ENCODE measurements at regions not wholly inside any gene's neighbourhood (a gene's known extent, or its start where the extent isn't known, plus 50 kb on each side); places are given as distances from the start of the nearest gene placed in this dataset.
"Not testable (repeated sequence)": the region's sequence is repeated elsewhere in the genome, so short reads cannot be mapped to it uniquely, and the experiment has no call there.

DNA sequence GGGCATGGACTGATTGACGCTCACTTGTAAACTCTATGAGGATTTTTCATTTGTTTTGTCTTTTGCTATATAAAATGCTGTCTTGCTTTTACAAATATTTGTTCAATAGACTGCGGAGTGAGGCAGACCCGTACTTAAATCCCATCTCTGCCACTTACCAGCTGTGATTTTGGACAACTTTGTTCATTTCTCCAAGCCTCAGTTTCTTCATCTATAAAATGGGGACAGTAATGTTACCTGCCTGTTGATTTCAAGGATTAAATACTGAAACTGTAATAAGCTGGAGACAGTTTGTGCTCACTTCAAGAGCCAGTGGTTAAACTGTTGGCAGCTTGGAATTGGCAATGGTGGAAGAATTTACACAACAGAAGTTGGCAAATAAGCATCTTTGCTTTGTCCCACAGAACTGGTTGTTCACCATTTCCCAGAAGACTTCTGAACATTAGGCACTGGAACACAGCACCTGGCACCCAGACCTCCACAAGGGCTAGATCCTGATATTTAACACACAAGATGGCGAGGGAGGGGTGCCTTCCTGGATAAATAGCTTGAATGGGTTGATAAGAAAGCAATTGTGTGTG is 479.2 kb downstream of the QKI start:
- no peak for DNase-seq

DNA sequence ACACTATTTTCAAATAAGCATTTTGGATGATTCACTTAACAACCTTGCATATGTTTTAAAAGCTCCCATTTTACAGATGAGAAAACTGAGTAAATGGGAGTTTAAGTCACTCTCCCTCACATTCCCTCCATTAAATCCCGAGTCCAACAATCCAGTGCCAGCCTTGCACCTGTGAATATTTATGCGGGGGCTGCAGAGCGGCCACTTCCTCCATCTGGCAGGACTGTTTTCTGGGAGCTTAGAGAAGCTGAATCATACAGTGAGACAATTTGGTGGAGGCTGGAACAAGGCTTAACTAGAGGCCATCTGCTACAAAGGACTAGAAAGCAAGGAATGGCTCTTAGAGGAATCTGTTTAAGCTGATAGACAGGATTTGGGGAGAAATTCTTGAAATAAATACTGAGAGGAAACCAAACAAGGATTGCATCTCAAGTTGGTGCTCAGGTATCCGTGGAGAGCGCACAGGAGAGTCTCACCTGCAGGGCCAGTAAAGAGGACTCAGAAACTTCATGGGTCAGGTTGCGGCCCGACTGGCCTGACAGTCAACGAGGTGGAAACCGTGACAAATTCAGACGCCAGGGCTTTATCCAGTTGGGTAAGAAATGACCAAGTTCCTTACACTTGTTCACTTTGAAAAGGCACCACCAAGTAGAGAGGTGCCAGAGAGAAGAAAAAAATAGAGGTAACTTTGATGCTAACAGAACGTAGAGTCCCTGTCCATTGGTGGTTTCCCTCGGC is 478.5 kb downstream of the QKI start:
- no peak for DNase-seq

DNA sequence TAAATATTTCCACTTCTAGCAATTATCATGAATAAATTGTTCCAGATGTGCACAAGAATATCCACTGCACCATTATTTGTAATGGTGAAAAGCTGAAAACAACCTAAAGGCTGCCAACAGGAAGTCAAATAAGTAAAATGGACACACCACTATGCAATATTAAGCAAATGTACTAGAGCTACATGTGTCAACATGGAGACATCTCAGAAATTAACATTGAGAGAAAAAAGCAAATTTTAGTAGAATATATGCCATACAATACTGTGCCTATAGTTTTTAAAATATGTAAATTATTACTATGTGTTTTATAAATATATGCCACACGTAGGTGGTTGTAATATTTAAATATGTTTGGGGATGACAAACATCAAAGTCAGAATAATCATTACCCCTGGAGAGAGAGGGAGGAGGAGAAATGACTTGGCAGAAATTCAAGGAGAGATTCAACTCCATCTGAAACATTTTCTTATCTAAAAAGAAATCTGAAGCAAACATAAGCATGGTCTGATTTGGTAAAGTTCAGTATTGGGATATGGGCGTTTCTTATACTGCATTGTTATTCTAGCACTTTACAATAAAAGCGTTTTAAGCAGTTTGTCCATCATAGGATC is 475.5 kb downstream of the QKI start:
- no peak for DNase-seq

DNA sequence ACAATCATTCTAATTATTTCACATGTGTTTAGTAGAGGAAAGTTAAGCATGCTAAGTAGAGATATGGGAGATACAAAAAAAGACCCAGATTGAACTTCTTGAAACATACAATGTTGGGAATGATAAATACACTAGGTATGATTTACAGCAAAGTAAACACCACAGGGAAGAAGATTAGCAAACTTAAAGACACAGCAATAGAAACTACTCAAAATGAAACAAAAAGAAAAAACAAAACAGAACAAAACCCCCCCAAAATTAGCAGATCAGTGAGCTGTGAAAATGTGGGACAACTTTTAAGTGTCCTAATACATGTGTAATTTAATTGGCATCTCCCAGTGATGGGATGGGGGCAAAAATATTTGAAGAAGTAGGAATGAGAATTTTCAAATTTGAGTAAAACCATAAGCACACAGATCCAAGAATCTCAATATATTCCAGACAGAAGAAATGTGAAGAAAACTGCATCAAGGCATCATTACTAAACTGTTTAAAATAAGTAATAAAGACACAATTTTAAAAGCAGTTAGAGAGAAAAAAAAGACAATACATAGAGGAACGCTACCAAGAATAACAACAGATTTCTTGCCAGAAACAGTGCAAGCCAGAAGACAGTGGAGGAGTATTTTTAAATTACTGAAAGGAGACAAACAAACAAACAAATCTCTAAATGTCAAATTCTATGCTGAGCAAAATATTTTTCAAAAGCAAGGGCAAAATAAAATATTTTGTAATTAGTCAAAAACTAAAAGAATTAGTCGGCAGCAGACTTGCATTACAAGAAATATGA is 473.7 kb downstream of the QKI start:
- no peak for DNase-seq

GRCh38 chr6:163886428-163886827 is 471.9 kb downstream of the QKI start:
- no peak for DNase-seq

DNA sequence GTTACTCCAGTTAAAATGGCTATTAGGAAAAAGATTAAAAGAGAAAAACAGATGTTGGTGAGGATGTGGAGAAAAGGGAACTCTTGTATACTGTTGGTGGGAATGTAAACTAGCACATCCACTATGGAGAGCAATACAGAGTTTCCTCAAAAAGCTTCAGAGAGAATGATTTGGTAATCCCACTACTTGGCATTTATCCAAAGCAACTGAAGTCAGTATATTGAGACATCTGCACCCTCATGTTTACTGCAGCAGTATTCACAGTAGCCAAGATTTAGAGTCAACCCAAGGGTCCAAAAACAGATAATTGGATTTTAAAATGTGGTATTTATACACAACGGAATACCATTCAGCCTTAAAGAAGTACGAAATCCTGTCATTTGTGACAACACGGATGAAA is 469.5 kb downstream of the QKI start:
- no peak for DNase-seq

DNA sequence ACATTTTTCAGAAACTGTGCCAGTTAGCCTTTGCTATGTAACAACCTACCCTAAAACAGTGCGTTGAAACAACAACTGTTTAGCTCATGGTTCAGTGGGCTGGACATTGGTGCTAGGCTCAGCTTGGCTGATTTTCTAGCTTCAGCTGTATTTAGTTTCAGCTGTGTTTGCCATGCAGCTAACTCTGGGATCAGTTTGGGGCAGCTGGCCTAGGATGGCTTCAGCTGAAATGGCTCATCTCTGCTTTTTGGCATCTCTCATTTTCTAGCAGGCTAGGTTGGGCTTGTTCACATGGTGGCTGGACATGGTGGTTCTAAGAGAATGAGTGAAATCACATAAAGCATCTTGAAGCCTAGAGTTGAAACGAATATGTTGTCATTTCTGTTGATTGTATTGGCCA is 464.2 kb downstream of the QKI start:
- DNase-seq = no peak

DNA sequence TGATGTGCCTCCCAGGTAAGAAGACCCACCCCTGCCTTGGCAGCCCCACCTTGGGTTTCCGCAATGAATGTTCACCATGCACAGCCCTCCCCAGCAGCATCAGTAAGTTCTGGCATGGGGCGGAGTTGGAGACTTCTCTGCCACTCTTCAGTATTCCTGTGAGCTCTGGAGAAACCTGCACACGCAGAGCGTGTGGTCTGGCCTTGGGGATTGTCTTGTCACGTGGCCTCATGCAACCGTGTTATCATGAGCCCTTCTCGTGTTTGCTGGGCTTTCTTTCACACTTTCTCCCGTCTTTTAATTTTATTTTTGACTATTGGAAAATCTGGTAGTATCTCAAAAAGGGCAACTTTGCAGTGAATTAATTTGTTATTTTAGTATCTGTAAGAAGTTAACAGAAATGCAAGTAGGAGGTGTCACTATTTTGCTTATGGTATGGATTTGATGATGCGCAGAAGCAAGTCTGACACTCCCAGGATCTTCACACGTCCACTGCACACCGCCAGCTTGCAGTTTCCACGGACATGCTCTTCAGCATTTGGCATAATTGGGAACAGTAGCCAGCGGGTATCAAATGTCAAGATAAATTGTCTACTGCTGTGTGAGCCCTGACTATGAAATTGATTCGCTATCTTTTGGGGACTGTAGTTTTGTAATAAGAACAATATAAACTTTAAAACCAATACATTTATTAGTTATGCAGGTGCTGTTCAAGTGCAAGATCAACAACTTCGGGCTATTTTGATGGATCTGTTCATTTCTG is 463.5 kb downstream of the QKI start:
- no peak for DNase-seq

DNA sequence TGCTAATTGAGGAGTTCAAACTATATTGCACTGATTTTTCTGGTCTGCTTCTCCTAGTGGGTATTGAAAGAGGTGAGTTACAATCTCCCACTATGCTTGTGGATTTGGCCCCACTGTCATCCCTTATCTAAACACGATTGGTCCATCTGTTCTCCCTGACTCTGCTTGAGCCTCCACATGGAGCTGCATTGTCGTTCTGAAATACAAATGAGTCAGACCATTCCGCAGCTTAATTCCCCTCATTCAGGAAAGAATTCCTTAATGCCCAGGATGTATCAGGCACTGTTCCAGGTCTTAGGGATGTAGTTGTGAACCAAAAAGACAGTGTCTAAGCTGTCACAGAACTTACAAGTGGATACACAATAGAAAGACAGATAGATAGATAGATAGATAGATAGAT is 461.9 kb downstream of the QKI start:
- DNase-seq = no peak

- DNase-seq = no peak
Observed at GRCh38 chr6:163874784-163875183, 460.3 kb downstream of the QKI start.

DNA sequence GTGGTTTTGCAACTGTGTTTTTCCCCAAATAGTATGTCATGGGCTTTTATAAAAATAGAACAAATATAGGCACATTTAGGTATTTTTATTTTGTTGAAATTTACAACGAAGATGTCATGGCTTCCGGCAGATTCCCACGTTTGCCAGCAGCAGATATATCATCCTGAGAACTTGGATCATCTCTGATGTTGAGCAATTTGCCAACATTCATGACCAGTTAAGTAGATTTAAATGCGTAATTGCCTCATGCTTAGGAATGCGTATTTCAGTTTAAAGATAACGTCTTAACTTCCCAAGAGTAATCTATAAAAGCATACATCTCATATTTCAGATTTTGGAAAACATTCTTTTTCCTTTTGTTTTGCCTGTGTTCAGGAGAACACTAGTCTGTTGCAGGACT is 457.8 kb downstream of the QKI start:
- DNase-seq = no peak

- no peak for DNase-seq
Observed at GRCh38 chr6:163871616-163872015, 457.1 kb downstream of the QKI start.

DNA sequence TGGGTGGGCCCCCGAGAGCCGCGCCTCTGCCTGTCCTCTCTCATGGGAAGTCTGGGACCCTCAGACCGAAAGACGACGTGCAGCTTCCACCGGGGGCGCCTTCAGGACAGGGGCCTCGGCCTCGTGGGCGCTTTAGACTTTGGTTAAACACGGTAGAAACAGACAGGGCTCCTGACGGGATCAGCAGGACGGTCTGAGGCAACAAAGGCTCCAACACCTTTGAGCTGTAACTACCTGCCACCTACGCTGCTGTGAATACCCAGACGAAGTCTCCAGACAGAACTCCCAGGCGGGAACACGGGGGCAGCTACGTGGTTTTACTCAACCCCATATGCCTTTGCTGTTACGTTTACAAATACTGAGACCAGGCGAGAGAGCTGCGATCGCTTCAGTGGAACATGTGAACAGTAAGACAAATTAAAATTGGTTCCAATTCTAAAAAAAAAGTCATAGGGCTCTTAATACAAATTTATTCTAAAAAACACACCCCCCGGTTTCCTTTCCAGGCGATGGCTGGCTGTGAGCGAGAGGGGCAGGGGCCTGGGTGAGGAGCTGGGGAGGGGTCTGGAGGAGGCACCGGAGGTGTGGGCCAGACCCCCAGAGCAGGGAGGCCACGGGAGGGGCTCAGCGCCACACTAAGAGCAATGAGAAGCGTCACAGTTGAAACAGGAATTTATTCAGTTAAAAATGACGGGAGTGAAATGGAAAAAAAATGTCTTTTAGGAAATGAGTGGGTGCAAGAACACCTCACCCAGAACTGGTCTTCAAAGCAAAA is 453.2 kb downstream of the QKI start:
- DNase-seq = no peak

GRCh38 chr6:163866192-163866591 is 451.7 kb downstream of the QKI start:
- no peak for DNase-seq

DNA sequence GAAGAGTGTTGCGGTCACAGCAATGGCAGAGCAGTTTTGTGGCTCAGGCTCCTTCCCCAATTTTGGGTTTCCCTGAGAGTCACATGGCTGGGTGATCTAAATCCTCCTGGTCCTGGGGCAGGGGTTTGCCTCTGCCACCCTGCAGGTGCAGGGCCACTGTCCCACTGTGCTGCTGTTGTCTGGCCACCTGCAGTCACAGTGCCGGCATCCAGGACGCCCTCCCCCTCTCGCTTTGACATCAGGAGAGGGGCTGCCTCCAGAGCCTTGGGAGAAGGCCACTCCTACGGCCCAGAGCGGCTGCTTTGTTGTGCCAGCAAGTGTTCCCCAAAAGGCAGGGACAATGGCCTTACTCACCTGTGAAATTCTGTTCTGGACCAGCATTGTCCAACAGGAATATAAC is 449.0 kb downstream of the QKI start:
- DNase-seq = no peak

- DNase-seq = no peak
Observed at GRCh38 chr6:163862701-163863100, 448.2 kb downstream of the QKI start.

GRCh38 chr6:163861627-163862026 is 447.1 kb downstream of the QKI start:
- no peak for DNase-seq

DNA sequence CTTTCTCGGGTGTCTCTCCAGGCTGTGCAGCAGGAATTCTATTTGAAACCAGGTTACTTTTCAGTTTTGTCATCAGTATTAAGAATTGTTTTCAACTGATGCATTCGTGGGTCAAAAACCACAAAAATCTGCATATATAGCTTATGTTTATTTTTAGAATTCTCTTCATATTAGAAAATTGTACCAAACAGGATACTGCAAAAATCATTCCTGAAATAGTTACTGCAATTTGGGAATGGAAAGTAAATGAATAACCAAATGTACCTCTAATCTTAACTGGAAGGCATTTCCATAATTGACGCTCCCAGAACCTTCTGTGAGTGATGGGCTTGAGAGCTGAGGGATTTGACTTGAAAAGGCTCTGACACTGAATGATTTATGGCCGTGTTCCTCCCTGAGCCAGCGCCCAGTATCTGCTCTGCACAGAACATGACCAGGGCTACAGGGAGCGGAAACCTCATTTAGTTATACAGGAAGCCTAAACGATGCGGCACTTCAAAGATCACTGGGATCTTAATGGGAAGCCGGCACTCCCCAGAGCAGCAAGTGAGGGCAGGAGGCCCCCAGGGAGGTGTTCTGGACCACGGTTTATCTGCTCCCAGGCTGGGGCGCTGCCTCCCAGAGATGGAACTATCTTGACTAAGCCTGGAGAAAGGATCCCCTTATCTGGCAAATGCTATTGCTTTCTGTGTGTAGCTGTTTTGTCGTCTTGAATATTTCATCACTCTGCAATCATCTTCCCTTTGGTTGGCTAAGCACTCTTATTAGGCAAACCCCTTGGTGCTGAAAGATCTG is 446.0 kb downstream of the QKI start:
- no peak for DNase-seq

DNA sequence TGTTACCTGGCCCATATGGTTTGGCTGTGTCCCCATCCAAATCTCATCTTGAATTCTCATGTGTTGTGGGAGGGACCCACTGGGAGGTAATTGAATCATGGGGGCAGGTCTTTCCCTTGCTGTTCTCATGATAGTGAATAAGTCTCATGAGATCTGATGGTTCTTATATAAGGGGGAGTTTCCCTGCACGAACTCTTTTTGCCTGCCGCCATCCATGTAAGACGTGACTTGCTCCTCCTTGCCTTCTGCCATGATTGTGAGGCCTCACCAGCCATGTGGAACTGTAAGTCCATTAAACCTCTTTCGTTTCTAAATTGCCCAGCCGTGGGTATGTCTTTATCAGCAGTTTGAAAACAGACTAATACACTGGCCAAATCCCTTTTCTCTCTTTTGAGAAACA is 444.4 kb downstream of the QKI start:
- DNase-seq = not testable (repeated sequence)

DNA sequence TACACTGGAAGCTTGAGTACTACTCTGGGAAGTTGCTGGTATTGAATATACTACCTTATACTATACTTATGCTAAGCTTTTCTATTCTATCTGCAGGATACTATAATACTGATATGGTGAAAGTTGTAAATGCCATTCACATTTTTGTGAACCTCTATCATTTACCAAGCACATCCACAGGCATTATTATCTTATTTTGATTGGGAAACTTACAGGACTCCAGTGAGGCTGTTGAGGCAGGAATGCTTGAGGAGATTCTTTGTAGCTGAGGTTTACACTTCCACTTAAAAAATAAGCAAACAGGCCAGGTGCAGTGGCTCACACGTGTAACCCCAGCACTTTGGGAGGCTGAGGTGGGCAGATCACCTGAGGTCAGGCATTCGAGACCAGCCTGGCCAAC is 442.9 kb downstream of the QKI start:
- DNase-seq = no peak

- no peak for DNase-seq
Observed at GRCh38 chr6:163850874-163851273, 436.4 kb downstream of the QKI start.
